ENCODE measurements at regions not wholly inside any gene's neighbourhood (a gene's known extent, or its start where the extent isn't known, plus 50 kb on each side); places are given as distances from the start of the nearest gene placed in this dataset.

- 0 out of 2 replicates have a peak, but pooled peaks have one; percentile 3 for TF ChIP-seq E2F2 (CRISPR knock-in tag; IDR thresholded peaks at IDR 0.05; ENCODE audit: borderline replicate concordance)
- 0 out of 2 replicates have a peak, but pooled peaks have one; percentile 1 for TF ChIP-seq ZFP36L1 (CRISPR knock-in tag; IDR thresholded peaks at IDR 0.05)
- no peak for TF ChIP-seq ZNF609 (CRISPR knock-in tag; IDR thresholded peaks at IDR 0.05; ENCODE audit: borderline replicate concordance)
- TF ChIP-seq ATF7 (IDR thresholded peaks at IDR 0.05): no peak
- TF ChIP-seq ATF7 (CRISPR knock-in tag; IDR thresholded peaks at IDR 0.05): no peak
- no peak for TF ChIP-seq FOXK2 (IDR thresholded peaks at IDR 0.05)
- TF ChIP-seq ZBTB38 (CRISPR knock-in tag; IDR thresholded peaks at IDR 0.05): peak; percentile 88
- no peak for TF ChIP-seq ZXDC (CRISPR knock-in tag; IDR thresholded peaks at IDR 0.05)
- no peak for TF ChIP-seq ELF3 (CRISPR knock-in tag; IDR thresholded peaks at IDR 0.05)
- TF ChIP-seq SP1 (IDR thresholded peaks at IDR 0.05): no peak
- TF ChIP-seq SP1 (CRISPR knock-in tag; IDR thresholded peaks at IDR 0.05): no peak
- TF ChIP-seq ZBTB44 (CRISPR knock-in tag; IDR thresholded peaks at IDR 0.05): no peak
- TF ChIP-seq TOE1 (CRISPR knock-in tag; IDR thresholded peaks at IDR 0.05): no peak
- TF ChIP-seq STAG1 (CRISPR knock-in tag; IDR thresholded peaks at IDR 0.05): no peak
- TF ChIP-seq ZNF703 (CRISPR knock-in tag; IDR thresholded peaks at IDR 0.05; ENCODE audit: borderline replicate concordance): no peak
- 0 out of 2 replicates have a peak, but pooled peaks have one; percentile 29 for TF ChIP-seq SP2 (CRISPR knock-in tag; IDR thresholded peaks at IDR 0.05)
- TF ChIP-seq AGO1 (IDR thresholded peaks at IDR 0.05; ENCODE audit: low read depth, low read length, poor library complexity, severe bottlenecking): no peak
- TF ChIP-seq SP4 (CRISPR knock-in tag; IDR thresholded peaks at IDR 0.05): peak; percentile 71; the same call in 1 of the 2 replicates
- TF ChIP-seq ZNF432 (CRISPR knock-in tag; IDR thresholded peaks at IDR 0.05; ENCODE audit: borderline replicate concordance): no peak
- peak; percentile 47; the same call in 1 of the 2 replicates for TF ChIP-seq ZNF768 (CRISPR knock-in tag; IDR thresholded peaks at IDR 0.05)
- no peak for TF ChIP-seq TBP (CRISPR knock-in tag; IDR thresholded peaks at IDR 0.05)
Measured at GRCh38 chr6:167667204-167668018, 159.3 kb upstream of the AFDN start (continued).
